A172 (cell line): ENCODE measurements at regions not wholly inside any gene's neighbourhood (a gene's known extent, or its start where the extent isn't known, plus 50 kb on each side); places are given as distances from the start of the nearest gene placed in this dataset.

ENCODE experiments used
- DNase-seq: peaks from one replicate; pipeline ENCODE4 v3.0.0-alpha.2; 2015; ENCODE audit warnings: low spot score

- no peak for DNase-seq
Observed at GRCh38 chr2:62281663-62282062, 85.7 kb downstream of the B3GNT2 start.

- DNase-seq = no peak
Observed at GRCh38 chr2:62277688-62278087, 81.8 kb downstream of the B3GNT2 start.
